ENCODE measurements at regions not wholly inside any gene's neighbourhood (a gene's known extent, or its start where the extent isn't known, plus 50 kb on each side); places are given as distances from the start of the nearest gene placed in this dataset.

GRCh38 chr12:46983393-46983793 is 96.0 kb upstream of the PCED1B start:
- TF ChIP-seq CTCF (IDR thresholded peaks at IDR 0.05; ENCODE audit: low read depth, low read length) (no peak), POLR2A (IDR thresholded peaks at IDR 0.05; ENCODE audit: extremely low read depth, insufficient read length) (no peak), MYC (IDR thresholded peaks at IDR 0.05; ENCODE audit: low read depth, low read length) (no peak), MAX (IDR thresholded peaks at IDR 0.05; ENCODE audit: low read depth, low read length) (no peak)

Measured in NB4 (cell line).